Activated CD4-positive, alpha-beta T cell treated with anti-CD3 and anti-CD28 coated beads, Interleukin-2, amount 50 U/mL, for 4 hours (primary cell): ENCODE measurements at regions not wholly inside any gene's neighbourhood (a gene's known extent, or its start where the extent isn't known, plus 50 kb on each side); places are given as distances from the start of the nearest gene placed in this dataset.
"Not testable (repeated sequence)": the region's sequence is repeated elsewhere in the genome, so short reads cannot be mapped to it uniquely, and the experiment has no call there.

Experiments
- DNase-seq, 2 experiments: peaks; one replicate each; pipeline ENCODE4 v3.0.0-alpha.2; 2020

DNA sequence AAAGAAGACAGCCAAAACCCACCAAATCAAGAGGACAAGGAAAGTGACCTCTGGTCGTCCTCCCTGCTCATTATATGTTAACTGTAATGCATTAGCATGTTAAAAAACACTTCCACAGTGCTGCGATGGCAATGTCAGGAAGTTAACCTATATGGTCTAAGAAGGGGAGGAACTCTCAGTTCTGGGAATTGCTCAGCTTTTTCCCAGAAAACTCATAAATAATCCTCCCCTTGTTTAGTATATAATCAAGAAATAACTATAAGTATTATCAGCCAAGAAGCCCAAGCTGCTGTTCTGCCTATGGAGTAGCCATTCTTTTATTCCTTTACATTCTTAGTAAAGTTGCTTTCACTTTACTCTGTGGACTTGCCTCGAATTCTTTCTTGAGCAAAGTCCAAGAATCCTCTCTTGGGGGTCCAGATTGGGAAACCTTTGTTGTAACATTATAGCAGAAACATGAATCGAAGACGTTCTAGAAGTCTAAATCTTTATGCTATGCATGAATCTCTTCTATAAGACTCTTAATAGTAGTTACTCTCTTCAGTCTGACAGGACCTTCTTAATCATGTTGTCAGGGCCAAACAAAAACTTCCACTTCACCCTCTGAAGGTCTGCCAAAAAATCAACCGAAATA lies 110.0 kb upstream of the VANGL1 start:
- DNase-seq: no peak

DNA sequence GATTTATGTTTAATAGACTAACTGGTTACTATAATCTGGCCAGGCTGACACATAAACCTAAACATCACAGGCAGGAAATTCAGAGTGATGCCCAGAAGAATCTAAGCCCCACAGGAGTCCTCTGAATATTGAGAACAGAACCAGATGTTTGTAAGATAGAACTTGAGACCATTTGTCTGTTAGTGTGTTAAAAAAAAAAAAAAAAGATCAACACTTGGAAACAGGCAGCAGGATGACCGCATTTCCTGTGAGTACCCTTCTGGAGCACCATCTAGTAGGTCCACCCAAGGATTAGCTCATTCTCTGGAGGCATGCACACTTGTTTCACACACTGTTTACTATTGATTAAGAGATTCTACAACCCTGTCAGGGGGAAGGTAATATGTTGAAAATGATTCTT lies 111.4 kb upstream of the VANGL1 start:
- no peak for DNase-seq

DNA sequence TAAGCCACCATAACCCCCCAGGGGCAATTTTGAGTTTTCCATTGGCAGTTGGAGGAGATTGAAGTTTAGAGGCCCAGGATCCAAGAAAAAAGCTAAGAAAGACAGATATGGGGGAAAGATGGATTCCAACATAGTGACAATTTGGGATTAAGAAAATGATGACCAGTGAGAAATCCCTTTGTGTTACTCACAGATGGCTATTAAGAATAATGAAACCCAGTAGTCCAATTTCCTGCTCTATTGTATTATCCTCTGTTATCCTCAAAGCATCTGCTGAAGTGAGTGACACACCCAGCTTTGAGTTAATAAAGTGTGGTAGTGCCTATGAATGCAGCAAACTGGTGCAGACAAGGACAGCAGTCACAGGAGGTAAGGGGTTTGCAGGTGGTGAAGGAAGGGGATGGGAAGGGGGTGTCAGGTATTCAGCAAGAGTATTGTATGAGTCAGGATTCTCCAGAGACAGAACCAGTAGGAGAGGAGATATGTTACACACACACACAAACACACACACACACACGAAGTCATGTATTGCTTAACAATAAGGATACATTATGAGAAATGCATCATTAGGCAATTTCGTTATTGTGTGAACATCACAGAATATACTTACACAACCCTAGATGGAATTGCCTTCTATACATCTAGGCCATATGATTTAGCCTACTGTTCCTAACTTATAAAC lies 112.4 kb upstream of the VANGL1 start:
- no peak for DNase-seq

DNA sequence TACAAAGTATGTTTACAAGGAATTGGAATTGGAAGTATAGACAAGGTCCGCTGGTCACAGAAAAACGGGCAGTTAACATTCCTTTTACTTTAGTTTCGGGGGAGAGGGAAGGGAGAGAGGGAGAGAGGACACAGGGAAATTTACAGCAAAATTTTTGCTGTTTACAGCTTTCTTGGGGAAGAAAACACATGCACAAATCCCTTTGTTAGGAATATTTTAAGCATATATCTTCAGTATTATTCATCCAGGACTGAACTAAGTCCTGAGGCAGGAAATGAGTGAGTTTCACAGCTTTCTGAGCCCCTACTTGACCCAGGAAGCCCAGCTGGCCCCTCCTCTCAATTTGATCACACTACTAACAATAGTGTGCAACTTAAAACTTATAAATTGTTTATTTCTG lies 113.4 kb upstream of the VANGL1 start:
- not testable (repeated sequence) for DNase-seq

DNA sequence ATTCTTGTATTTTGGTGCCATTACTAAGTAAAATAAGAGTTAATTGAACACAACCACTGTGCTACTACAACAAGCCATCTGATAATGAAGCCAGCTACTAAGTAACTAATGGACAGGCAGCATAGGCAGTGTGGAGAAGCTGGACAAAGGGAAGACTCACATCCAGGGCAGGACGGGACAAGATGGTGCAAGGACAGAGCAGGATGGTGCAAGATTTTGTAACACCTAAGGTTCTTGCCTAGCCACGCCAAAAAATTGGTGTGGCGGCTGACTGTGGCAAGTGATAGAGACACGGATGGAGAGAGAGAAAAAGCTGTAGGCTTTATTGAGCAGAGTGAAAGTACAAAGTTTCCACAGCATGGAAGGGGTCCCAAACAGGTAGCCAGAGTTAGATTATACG lies 114.0 kb upstream of the VANGL1 start:
- DNase-seq: no peak

DNA sequence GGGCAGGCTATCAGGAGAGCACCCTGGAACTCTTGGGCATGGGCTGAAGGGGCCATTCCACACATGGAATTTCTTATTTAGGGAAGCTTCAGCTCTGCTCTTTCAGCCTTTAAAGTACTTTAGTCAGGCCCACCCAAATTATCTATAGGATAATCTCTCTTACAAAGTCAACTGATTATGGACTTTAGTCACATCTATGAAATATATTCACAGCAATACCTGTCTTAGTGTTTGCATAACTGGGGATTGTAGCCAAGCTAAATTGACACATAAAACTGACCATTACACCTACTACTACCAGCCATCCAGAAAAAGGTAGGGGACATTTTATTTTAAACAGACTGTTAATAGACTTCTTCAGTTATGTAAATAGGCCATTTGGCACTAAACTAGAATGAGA lies 114.9 kb upstream of the VANGL1 start:
- no peak for DNase-seq

DNA sequence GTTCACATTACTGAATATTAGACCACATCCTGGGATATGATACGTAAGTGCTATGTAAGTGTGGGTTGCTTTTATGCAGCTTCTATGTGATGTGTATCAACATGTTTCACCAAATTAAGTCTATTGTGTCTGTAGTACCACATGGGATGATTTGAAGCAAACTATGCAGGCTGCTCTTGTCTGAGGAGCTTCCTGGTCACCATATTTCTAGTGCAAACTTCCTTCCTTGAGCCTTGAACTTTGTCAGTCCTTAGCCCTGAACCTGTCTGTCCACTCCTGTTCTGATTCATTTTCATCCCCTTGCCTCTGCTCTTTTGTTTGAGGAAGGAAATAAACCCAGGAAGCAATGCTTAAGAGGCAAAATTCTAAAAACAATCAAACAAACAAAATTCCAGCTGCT lies 117.5 kb upstream of the VANGL1 start:
- no peak for DNase-seq

DNA sequence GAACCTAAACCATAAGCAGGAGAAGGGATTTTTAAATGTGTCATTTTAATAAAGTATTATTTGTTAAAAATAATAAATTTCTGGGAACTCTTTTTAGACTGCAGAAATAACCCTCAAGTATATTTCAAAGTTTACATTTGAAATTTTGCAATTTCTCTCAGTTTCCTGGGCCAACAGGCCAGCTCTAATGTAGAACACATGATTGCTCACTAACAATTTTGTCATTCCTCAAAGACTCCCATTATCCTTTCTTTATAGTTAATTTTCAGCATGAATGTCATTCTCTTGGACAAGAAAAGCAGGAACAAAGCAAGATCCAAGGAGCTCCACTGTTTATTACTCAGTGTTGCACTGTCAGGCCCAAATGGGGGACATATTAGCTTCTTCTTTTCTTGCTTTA lies 119.4 kb upstream of the VANGL1 start:
- no peak for DNase-seq

DNA sequence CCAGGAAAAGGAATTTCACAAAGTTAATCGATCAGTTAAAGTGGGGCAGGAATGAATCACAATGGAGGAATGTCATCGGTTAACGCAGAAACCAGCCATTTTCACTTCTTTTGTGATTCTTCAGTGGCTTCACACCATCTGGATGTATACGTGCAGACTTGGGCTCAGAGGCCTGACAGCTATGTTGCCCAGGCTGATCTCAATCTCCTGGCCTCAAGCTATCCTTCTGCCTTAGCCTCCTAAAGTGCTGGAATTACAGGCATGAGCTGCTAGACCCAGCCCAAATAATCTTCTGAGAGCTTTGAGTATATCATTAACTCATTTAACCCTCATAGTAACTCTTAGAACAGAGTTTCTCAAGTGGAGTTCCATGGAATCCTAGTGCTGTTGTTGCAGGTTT lies 126.5 kb upstream of the VANGL1 start:
- no peak for DNase-seq

DNA sequence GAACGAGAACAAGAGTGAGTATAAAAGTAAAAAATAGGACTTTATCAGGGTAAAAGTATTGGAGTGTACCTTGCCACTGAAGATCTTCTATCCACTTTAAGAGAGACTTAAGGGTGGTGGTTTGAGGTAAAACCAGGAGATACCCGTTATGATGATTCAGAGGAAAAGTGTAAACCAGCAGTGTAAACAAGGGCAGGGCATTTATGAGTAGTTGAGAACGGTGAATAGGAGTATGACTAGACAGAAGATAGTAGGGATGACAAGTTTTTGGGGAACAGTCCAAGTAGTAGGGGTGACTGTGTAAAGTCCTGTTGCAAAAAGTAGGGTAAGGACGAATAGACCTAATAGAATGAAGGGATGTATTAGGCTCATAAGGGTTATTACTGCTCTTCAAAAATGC lies 131.5 kb upstream of the VANGL1 start:
- not testable (repeated sequence) for DNase-seq

DNA sequence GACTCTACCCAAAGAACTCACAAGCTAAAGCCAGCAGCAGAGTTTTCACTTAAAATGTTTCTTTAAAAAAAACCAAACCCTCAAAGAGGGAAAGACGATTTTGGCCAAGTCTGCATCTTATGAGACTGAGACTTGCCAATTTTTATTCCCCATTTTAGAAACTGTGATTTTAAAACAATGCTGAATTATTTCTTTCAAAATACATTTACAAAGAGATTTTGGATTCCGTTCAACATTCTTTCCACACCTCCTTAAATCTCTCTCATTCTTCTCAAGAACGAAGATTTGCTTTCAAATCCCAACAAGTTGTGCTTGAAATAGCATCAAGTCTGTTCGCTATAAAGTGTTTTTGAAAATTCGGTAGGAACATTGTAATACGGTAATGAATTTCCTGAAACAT lies 133.9 kb upstream of the VANGL1 start:
- no peak for DNase-seq

DNA sequence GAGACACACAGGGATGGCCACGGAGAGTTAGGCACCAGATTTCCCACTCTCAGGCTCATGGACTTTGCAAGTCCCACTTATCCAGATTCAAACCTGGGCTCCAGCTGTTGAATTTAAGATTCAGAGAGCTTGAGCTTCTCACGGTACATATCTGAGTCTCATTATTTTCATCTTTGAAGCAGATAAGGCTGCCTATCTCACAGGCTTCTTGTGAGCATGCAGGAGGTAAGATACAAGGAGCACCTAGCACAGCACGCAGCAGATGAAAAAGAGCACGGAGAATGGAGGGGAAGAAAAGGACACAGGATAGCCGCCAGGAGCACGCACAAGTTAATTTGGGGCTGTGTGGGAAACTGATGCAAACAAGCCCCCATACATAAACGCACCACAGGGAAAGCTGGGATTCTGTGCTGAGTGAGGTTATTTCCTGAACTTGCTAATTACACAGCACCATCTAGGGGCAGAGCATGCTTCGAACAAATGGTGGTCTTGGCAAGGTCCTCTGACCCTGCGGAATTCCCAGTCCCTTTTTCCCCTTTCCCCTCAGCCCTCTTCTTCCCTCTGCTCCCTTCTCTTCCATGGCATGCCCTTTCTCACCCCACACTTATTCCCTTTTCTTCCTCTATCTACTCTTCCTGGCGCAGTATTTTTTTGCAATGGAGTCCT lies 134.7 kb upstream of the VANGL1 start:
- no peak for DNase-seq

DNA sequence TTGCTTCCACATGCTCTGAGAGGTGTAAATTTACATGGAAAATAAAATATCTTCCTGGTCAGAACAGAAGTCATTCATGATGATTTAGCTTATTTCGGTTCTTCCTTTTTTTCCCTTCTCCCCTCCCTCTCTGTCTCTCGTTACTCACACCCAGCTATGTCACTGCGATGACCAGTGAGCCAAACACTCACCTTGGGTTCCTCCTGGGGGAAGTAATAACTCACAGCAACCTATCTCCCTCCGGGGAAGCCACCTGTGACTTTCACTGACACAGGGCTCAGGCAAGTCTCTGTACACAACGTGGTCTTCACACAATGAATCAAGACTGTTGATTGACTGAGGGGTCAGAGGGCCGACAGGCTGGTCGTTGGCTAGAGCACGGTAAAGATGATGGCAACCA lies 135.3 kb upstream of the VANGL1 start:
- no peak for DNase-seq

DNA sequence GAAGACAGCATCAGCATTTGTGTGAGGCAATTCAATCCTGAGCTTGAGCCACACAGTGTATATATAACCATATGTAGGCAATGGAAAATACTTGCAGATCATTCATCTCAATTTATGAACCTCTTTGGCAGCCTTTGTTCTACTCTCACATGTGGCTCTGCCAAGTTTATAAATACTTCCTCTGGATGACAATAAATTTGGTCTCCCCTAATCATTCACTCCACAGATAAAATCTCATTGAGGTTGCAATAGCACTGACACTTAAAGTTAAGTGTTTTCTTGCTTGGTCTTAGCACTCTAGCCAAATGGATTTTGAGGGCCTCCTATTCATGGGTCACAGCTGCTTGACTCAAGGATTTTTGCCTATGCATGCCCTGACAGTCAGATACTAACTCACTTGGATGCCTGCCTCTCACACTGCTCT lies 136.6 kb upstream of the VANGL1 start:
- DNase-seq: no peak

DNA sequence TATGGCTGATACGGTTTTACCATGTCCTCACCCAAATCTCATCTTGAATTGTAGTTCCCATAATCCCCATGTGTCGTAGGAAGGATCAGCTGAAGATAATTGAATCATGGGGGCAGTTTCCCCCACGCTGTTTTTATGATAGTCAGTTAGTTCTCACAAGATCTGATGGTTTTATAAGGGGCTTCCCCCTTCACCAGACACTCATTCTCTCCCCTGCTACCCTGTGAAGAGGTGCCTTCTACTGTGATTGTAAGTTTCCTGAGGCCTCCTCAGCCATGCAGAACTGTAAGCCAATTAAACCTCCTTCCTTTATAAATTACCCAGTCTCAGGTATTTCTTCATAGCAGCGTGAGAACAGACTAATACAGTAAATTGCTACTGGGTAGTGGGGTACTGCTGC lies 139.6 kb upstream of the VANGL1 start:
- DNase-seq: not testable (repeated sequence)

DNA sequence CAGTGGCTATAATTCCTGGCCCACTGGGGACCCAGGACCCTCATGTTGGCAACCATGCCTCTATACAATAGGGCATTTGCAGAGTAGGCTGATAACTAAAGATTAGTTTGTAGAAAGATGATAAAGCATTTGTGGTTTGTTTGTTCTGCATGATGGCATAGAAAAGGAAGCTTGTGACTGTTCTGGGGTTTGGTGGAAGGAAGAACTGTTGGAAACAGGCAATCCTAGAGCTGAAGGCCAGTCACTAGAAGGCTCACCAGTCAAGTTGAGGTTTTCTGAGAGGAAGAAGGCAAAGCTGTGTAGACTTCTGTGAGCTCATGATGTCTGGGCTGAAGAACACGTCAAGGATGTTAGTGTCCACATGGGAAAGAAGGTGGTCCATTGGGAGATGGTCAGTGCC lies 140.3 kb upstream of the VANGL1 start:
- DNase-seq: no peak

DNA sequence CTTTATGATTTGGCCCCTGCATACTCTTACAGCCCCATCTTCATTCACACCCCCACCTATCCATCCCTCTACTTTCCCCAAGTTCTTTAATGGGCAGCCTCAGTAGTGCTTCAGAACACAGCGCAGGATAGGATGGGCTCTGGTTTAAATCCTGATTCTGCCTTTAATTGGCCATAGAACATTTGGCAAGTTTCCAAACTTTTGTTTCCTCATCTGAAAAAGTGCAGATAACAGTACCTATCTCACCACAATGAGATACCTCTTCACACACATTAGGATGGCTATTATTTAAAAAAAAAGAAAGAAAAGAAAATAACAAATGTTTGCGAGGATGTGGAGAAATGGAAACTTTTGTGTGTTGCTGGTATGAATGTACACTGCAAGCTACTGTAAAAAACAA lies 142.5 kb upstream of the VANGL1 start:
- no peak for DNase-seq

DNA sequence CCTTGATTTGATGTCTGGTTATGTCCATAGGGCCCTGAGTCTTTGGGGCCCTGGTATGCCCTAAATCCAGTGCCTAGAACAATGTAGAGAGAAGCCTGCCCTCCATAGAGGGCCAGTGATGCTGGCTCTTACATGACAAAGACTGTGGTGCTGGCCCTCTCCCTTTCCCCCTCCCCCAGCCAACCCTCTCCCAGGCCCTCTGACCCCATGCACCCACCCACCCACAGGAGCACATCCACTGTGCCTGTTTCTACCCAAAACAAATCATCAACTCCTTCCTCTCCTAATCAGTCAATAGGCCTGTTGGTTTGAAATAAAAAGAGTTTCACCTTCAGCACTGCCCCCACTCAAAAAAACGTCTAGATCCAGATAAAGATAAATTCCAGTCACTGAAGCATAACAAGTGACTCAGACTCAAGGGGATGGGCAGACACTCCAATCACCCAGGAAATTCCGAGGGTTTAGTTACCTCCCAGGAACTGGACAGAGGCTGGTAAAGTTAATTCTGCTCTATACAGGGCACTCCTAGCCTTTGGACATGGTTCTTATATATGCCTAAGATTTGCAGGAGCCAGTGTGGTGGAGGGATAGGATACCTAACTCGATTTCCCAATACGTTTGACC lies 144.8 kb upstream of the VANGL1 start:
- no peak for DNase-seq

DNA sequence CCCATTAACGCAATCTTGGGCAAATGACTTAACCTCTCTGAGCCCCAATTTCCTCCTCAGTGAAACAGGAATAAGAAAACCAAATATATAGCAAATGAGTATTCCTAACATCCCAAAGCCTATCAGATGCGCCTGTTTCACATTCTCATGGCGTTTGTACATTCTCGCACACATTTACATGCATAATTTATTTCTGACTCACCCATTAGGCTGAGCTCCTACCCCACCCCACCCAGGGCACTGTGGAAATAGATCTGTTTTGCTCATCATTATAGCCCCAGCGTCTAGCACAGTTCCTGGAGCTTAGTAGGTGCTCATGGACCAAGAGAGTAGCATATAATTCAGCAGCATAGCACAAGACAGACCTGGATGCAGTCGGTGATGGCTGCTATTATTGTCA lies 146.1 kb upstream of the VANGL1 start:
- no peak for DNase-seq

DNA sequence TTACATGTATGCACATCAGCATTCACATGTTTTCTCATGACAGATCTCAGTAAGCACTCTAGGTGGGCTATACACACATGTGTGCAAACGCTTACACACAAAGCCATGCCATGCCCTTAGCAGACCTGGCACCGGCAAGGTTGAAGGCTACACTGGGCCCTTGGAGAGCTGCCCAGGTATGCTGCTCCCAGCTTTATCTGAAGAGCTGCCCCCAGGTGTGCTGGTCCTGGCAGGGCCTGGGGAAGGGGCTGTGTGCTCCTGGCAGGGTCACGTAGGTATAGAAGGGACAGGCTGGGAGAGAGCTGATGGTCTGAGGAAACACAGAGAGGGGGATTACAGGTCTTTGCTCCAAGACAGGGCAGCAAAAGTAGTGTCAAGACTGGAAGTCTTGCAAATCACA lies 146.7 kb upstream of the VANGL1 start:
- DNase-seq: no peak

DNA sequence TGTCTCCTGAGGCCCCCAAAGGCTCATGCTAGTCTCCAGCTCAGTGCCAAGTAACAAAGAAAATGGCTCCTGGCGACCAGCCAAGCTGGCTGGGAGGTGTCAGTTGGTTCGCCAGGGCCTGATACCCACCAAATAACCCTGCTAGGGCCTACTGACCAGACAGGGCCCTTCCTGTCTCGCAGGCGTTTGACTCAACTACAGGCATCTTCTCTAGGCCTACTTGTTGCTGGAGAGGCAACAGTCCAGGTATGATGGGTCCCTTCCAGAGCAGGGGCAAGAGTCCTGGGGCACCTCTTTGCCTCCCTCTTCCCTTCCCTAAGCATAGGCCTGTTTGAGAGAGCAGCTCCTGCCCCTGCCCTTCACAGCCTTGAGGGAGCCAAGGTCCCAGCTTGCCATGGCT lies 147.9 kb upstream of the VANGL1 start:
- no peak for DNase-seq

DNA sequence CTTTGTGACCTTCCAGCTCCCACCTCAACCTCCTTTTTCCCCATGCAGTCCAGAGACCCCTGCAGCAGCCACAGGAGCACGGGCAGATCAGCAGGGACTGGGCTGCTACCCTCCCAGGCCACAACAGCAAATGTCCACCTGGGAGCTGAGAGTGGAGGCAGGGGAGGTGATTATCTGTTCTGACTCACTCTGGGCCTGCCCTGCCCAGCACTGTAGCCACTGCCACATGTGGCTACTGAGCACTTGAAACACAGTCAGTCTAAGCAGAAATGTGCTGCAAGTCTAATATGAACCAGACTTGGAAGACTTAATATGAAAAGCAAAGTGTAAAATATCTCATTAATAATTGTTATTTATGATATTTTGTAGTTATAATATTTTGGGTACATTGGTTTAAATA lies 148.9 kb upstream of the VANGL1 start:
- DNase-seq: no peak

DNA sequence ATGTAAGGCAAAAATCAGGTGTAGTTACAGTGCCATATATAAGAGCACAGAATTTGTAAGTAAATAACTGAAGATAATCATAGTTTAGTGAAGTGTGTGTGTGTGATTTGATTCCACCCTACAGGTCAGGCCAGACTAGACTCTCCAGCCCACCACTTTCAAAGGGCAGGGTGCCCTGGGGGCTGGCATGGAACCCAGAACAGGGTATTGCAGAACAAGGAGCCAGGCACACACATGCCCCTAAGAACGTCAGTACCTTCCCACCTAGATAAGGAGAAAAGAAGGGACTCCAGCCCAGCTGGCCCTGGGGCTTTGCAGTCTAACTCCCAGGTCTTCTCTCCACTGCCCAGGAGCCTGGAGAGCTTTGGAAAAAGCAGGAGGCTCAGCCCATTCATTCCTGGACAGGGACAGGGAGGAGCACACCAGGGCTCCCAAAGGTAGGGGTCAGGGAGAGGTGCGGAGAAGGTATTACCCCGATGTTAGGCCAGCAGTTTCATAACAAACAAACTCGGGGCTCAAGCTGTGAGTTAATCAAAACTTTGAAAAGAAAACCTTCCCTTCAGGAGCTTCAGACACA lies 149.7 kb upstream of the VANGL1 start:
- no peak for DNase-seq
